ENCODE measurements at regions not wholly inside any gene's neighbourhood (a gene's known extent, or its start where the extent isn't known, plus 50 kb on each side); places are given as distances from the start of the nearest gene placed in this dataset.

GRCh38 chr2:19683556-19683955, 218.2 kb downstream of the TTC32 start:
- TF ChIP-seq CTCF (IDR thresholded peaks at IDR 0.05; ENCODE audit: low read depth, low read length) (no peak), POLR2A (IDR thresholded peaks at IDR 0.05; ENCODE audit: extremely low read depth, insufficient read length) (no peak), MAX (IDR thresholded peaks at IDR 0.05; ENCODE audit: low read depth, low read length) (no peak)
